ENCODE measurements at regions not wholly inside any gene's neighbourhood (a gene's known extent, or its start where the extent isn't known, plus 50 kb on each side); places are given as distances from the start of the nearest gene placed in this dataset.

GRCh38 chr15:62989366-62990055 is 53.0 kb upstream of the TPM1 start:
- TF ChIP-seq CTCF (conservative IDR thresholded peaks at IDR 0.05) (no peak), ZFX (IDR thresholded peaks at IDR 0.05) (no peak)
